A673 (cell line): ENCODE measurements at regions not wholly inside any gene's neighbourhood (a gene's known extent, or its start where the extent isn't known, plus 50 kb on each side); places are given as distances from the start of the nearest gene placed in this dataset.

Experiments
- BruUV-seq: library from RNA; stranded (reverse); fragments of 400-500 nt; replicated peaks from 2 replicates; lab custom pipeline; 2021; lab: Mats Ljungman, UMichigan
- CTCF ChIA-PET: fragments of 300-600 bp; sonication (Branson Sonifier 250); formaldehyde crosslinking; loops from one replicate; lab custom pipeline; 2022; ENCODE audit warnings: antibody characterized with exemption; lab: Charles Lee
- POLR2A ChIA-PET: fragments of 300-600 bp; sonication (Branson Sonifier 250); formaldehyde crosslinking; loops from one replicate; lab custom pipeline; 2022; ENCODE audit warnings: antibody characterized with exemption; ENCODE audit not compliant: low non-redundant PET; lab: Charles Lee
- DNase-seq: peaks from one replicate; pipeline ENCODE4 v3.0.0-alpha.2; 2015; ENCODE audit warnings: low spot score
- H3K27ac ChIP-seq: fragments of 200-600 bp; sonication (generic); 2 replicates; pipeline ENCODE4 v1.5.1; 2016; ENCODE audit warnings: mixed run types, low read depth, mild to moderate bottlenecking, mixed read lengths, antibody characterized with exemption, low read length; ENCODE audit not compliant: poor library complexity, severe bottlenecking
- H3K27me3 ChIP-seq: fragments of 200-600 bp; sonication (generic); replicated peaks from 2 replicates; pipeline ENCODE4 v1.6.1; 2017; ENCODE audit warnings: mixed run types, low read depth, mild to moderate bottlenecking, mixed read lengths, antibody characterized with exemption, low read length; ENCODE audit not compliant: insufficient read depth, poor library complexity
- H3K36me3 ChIP-seq: fragments of 200-600 bp; sonication (generic); 2 replicates; pipeline ENCODE4 v1.6.1; 2016; ENCODE audit warnings: mixed run types, mild to moderate bottlenecking, mixed read lengths, antibody characterized with exemption, low read length; ENCODE audit not compliant: insufficient read depth, poor library complexity, severe bottlenecking
- H3K4me1 ChIP-seq: fragments of 200-600 bp; sonication (generic); 2 replicates; pipeline ENCODE4 v1.6.1; 2017; ENCODE audit warnings: mixed run types, mild to moderate bottlenecking, mixed read lengths, antibody characterized with exemption, low read length; ENCODE audit not compliant: insufficient read depth, poor library complexity, severe bottlenecking
- H3K4me3 ChIP-seq: fragments of 200-600 bp; sonication (generic); 2 replicates; pipeline ENCODE4 v1.5.1; 2016; ENCODE audit warnings: low read depth, mixed run types, mild to moderate bottlenecking, mixed read lengths, low read length; ENCODE audit not compliant: poor library complexity, severe bottlenecking
- H3K9me3 ChIP-seq: fragments of 200-600 bp; sonication (generic); 2 replicates; pipeline ENCODE4 v1.6.1; 2016; ENCODE audit warnings: mixed run types, low read depth, mild to moderate bottlenecking, mixed read lengths, antibody characterized with exemption, low read length; ENCODE audit not compliant: poor library complexity, severe bottlenecking
- CTCF ChIP-seq: fragments of 300-800, 200-600 bp; sonication (generic); conservative IDR thresholded peaks from 2 replicates; pipeline ENCODE4 v1.5.1; 2017; ENCODE audit warnings: low read depth, mild to moderate bottlenecking, antibody characterized with exemption, low read length, moderate library complexity, mixed read lengths
- EZH2 ChIP-seq: fragments of 200-600 bp; sonication (generic); IDR thresholded peaks from 2 replicates; pipeline ENCODE4 v1.6.1; 2017; ENCODE audit warnings: borderline replicate concordance, low read depth, mild to moderate bottlenecking, mixed read lengths, antibody characterized with exemption, low read length; ENCODE audit not compliant: poor library complexity, severe bottlenecking
- intact Hi-C: fragments of 100-400 bp; cut with micrococcal nuclease; formaldehyde crosslinking; loops from one replicate; pipeline ENCODE4 v1.10.0; 2022; ENCODE audit not compliant: unreplicated experiment

GRCh38 chr6:106882138-106882537 lies 92.4 kb downstream of the CD24 start:
- no peak for TF ChIP-seq CTCF
- no peak for TF ChIP-seq EZH2
- H3K4me1 ChIP-seq, result no peaks in the 10 kb centered on the region
- no peak overlapping the region for H3K4me3 ChIP-seq
- H3K27me3 ChIP-seq, result no peaks in the 10 kb centered on the region
- ChIA-PET CTCF (no interaction called here), POLR2A (no interaction called here)
- DNase-seq, result no peak
- no TSS peak for BruUV-seq
- no peaks in the 10 kb centered on the region for H3K9me3 ChIP-seq
- intact Hi-C loops, result no loop called here
- no peaks in the 10 kb centered on the region for H3K36me3 ChIP-seq
- no peak overlapping the region for H3K27ac ChIP-seq

- Histone ChIP-seq H3K4me1 (no peaks in the 10 kb centered on the region), H3K9me3 (no peaks in the 10 kb centered on the region), H3K27ac (no peak overlapping the region), H3K36me3 (no peaks in the 10 kb centered on the region), H3K4me3 (no peak overlapping the region), H3K27me3 (no peaks in the 10 kb centered on the region)
- TF ChIP-seq CTCF (no peak), EZH2 (no peak)
- BruUV-seq, result no TSS peak
- no peak for DNase-seq
- intact Hi-C loops, result no loop called here
- ChIA-PET POLR2A (no interaction called here), CTCF (no interaction called here)
These were observed 93.6 kb downstream of the CD24 start for GRCh38 chr6:106880952-106881351.

- no peaks in the 10 kb centered on the region for H3K27me3 ChIP-seq
- no peak for DNase-seq
- ChIA-PET POLR2A (no interaction called here), CTCF (no interaction called here)
- no peak overlapping the region for H3K4me3 ChIP-seq
- no peaks in the 10 kb centered on the region for H3K36me3 ChIP-seq
- intact Hi-C loops, result no loop called here
- H3K9me3 ChIP-seq, result no peaks in the 10 kb centered on the region
- no peaks in the 10 kb centered on the region for H3K4me1 ChIP-seq
- no TSS peak for BruUV-seq
- no peak overlapping the region for H3K27ac ChIP-seq
- TF ChIP-seq CTCF (no peak), EZH2 (no peak)
These were observed 98.7 kb downstream of the CD24 start for GRCh38 chr6:106875782-106876321.
